T-helper 2 cell treated with Interferon-gamma antibody and Interleukin-4, amounts not matched to agents 100 ng/mL and 5 ng/mL, for 36 hours (primary cell): ENCODE measurements at regions not wholly inside any gene's neighbourhood (a gene's known extent, or its start where the extent isn't known, plus 50 kb on each side); places are given as distances from the start of the nearest gene placed in this dataset.

ENCODE experiments used
- intact Hi-C: fragments of 100-400 bp; cut with micrococcal nuclease; formaldehyde crosslinking; loops from one replicate; pipeline ENCODE4 v1.15.1; 2023

GRCh38 chr13:107130566-107130965 is 562.6 kb upstream of the ARGLU1 start:
- intact Hi-C loops, result no loop called here

GRCh38 chr13:107124730-107125129 is 556.8 kb upstream of the ARGLU1 start:
- intact Hi-C loops, result no loop called here

DNA sequence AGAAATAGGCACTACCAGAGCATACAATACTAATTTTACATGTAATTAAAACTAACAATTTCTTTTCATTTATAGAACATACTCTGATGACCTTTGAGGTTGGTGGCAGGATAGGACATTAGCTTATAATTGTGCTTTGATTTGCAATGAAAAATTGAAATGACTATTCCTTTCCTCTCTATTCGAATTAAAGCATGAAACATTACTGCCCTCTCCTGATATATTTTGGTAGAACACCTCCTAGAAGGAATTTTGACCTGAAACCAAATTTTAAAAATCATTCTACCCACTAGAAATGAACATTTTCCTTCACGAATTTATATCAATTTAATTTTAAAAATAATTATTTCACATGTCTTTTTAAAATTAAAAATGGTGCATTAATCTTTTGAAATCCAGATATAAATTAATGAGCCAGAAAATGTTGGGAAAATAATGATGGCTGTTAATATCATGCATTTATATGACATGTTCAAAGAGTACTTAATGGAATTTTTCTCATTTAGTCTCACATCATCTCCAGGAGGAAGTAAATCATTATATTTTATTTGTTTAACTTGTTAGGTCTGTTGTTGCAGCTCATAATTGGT is 556.3 kb upstream of the ARGLU1 start:
- intact Hi-C loops, result no loop called here

- intact Hi-C loops, result no loop called here
Measured at GRCh38 chr13:107121793-107122192, 553.9 kb upstream of the ARGLU1 start.

DNA sequence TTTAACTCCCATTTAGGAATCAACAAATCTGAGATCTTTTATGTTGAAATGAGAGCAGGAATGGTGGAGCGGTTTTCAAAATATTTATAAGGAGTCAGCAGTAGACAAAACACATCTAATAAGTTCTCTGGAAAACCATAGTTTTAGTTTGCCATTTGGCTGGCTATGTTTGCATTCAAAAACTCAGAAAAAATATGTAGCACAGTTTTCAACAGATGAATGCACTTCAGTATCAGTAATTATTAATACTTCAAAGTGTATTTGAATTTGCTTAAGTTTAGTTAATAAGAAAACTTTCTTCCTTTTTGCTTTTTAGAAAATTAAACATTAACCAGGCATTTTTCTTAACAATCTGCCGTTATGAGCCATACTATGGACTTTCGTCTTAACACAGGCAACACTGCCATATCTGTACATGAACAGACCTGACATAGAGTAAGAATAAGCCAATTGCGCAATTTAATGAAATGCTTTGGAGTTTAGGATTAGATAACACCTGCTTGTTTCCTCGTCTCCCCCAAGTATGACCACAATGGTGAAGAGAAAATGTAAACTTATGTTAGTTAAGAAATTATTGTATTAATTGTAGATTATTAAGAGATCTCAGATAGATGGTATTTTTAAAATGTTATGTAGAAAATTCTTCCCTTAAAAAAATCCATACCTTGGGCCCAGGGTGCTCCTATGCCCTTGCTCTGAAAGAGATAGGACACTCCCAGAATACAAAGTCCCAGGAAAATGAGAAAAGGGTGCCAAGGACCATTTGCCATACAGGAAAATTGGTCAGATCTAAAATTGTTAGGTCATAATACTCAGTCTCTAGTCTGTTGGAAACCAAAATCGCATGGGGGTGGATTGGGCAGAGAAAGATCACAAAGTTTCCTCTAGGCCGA is 552.3 kb upstream of the ARGLU1 start:
- intact Hi-C loops, result no loop called here

GRCh38 chr13:107118506-107118905 is 550.6 kb upstream of the ARGLU1 start:
- intact Hi-C loops, result no loop called here

- intact Hi-C loops, result no loop called here
Measured at GRCh38 chr13:107117327-107118012, 549.5 kb upstream of the ARGLU1 start.

- intact Hi-C loops, result no loop called here
Measured at GRCh38 chr13:107113387-107113786, 545.5 kb upstream of the ARGLU1 start.

DNA sequence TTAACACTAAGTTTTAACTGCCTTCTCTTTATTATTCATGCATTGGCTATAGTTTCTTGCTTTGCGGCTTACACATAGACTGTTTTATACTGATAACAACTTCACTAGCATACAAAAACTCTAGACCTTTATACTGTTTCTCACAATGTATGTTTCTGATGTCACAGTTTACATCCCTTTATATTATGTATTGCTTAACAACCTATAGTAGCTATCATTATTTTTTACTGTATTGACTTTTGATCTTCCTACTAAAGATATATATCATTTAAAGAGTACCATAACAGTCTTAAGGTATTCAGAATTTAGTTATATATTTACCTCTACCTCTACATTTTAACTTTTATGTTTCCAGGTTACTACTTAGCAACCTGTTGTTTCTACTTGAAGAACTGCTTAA is 543.3 kb upstream of the ARGLU1 start:
- intact Hi-C loops, result no loop called here

- intact Hi-C loops, result no loop called here
Measured at GRCh38 chr13:107104631-107105030, 536.7 kb upstream of the ARGLU1 start.

DNA sequence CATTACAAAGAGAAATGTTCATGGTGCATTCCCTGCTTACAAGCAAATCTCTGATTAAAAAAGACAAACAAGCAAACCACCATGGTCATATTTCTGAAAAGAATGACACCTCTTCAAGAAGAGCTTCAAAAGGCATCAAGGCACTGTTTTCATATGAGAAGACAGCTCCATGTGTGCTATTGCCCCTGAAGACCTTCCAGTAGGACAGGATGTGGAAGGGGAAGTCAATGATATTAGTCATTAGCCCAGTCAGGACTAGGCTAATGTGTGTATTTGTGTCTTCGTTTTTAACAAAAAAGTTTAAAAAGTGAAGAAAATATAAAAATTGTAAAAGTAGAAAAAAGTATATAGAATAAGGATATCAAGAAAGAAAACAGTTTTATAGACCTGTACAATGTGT is 534.7 kb upstream of the ARGLU1 start:
- intact Hi-C loops, result no loop called here

- intact Hi-C loops, result no loop called here
Measured at GRCh38 chr13:107099661-107100060, 531.7 kb upstream of the ARGLU1 start.

GRCh38 chr13:107097916-107098315 is 530.0 kb upstream of the ARGLU1 start:
- intact Hi-C loops, result no loop called here

GRCh38 chr13:107095876-107096275 is 527.9 kb upstream of the ARGLU1 start:
- intact Hi-C loops, result no loop called here

DNA sequence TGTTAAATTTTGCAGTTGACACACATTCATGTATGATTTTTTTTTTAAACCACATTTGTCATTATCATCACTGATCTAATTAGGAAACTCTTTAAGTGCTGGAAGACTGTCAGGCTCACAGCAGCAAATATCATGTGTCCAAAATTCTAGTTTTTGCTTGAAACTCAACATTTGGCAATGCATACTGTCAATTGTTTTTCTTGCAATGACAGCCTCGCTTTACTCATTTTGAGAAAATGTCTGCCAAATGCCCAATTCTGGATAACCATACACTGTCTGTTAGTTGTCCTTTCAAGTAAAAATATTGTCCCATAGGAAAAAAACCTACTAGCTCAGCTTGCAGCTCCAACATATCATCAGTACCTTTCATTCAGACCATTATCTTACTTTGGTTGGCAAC is 523.9 kb upstream of the ARGLU1 start:
- intact Hi-C loops, result no loop called here

DNA sequence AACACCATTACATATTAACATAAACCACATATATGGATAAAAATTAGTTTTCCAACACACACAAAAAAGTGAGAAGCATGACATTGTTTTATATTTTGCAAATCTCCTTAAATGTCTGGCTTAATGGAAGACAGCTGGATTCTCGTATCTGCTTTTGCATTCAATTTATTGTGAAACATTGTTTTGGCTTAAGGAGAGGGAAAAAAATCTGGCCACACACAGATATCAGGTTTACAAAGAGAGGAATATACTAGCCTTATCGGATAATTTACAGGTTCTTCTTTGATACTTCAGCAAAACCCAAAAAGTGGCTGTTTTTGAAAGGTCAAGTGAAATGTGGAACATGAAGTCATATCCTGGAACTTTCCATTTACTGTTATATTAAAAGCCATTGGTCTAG is 523.5 kb upstream of the ARGLU1 start:
- intact Hi-C loops, result no loop called here

DNA sequence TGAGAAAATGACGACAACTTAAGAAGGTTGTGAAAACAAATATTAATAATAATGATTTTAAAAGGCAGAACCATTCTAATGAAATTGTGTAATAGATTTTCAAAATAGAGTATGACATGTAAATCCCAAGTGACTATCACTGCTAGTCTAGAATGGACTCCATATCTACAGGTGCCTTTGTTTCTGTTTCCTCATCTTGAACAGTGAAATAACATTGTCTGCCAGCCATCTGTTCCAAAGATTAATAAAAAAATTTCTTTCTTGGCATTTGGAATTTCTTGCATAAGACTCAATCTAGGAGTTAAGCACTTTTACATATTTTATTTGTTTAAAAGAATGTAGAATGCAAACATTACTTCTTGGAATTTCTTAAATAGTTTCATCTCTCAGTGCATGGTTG is 520.1 kb upstream of the ARGLU1 start:
- intact Hi-C loops, result no loop called here

DNA sequence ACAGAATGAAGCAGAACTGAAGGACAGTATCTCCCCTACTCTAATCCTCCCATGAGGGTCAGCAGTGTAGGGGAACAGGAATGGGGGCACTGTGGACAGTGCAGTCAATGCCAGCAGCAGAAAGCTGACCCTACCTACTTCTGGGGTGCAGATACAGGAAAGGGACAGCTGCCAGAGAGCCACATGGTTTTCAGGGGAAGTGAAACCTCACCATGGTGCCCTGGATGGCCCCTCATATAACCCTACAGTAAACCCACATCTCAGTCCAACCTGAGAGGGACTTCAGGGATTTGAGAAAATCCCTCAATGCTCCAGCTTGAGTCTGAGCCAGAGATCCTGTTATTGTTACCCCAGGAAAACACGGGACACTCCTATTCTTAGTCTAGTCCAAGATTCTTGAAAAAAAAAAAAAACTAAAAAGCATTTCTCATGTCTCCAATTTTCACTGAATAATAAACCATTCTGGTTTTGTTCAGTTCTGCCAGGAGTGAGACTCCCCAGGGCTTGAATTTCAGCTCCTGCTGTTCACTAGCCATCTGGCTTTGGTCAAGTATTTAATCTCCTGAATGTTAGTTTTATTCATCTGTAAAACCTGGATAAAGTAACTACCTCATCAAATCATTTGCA is 511.6 kb upstream of the ARGLU1 start:
- intact Hi-C loops, result no loop called here

GRCh38 chr13:107078229-107078765 is 510.4 kb upstream of the ARGLU1 start:
- intact Hi-C loops, result no loop called here

DNA sequence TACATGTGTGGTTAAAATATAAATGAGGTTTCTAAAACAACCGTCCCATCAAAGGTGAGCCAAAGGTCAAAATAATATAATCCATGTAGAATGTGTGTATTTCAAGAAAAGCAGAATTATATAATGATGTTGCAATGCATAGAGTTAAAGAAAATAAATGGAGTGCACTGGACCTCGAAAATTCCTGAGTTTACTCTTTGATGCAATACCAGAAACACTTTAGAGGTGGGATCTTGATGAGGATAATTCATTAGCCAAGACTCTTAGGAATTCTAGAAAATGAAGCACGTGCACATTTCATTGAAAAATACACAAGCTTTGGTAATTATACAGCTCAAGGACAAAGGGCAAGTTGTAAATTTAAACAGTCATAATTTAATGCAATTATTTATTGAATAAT is 508.9 kb upstream of the ARGLU1 start:
- intact Hi-C loops, result no loop called here

DNA sequence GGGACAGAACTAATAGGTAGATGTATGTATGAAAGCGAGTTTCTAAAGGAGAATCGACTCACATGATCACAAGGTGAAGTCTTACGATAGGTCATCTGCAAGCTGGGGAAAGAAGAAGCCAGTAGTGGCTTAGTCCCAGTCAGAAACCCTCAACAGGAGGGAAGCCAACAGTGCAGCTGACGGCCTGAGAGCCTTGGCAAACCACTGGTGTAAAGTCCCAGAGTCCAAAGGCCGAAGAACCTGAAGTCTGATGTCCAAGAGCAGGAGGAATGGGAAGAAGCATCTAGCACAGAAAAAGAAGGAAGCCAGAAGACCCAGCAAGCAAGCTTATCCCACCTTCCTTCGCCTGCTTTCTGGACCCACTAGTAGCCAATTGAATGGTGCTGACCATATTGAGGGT is 507.6 kb upstream of the ARGLU1 start:
- intact Hi-C loops, result no loop called here

DNA sequence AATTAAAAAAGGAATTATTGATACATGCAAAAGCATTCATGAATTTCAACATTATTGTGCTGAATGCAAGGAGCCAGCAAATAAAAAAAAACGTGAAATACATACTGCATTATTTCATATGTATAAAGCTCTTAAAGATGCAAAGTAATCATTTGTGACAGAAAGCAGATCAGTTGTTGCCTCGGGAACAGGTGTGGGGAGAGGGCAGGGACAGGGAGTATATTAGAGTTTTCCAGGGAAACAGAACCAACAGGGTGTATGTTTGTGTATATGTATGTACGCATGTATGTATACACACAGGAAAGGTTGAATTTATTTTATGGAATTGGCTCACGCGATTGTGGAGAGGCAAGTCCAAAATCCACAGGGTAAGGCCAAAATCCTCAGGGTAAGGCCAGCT is 502.9 kb upstream of the ARGLU1 start:
- intact Hi-C loops, result no loop called here
